ENCODE measurements at regions not wholly inside any gene's neighbourhood (a gene's known extent, or its start where the extent isn't known, plus 50 kb on each side); places are given as distances from the start of the nearest gene placed in this dataset.

DNA sequence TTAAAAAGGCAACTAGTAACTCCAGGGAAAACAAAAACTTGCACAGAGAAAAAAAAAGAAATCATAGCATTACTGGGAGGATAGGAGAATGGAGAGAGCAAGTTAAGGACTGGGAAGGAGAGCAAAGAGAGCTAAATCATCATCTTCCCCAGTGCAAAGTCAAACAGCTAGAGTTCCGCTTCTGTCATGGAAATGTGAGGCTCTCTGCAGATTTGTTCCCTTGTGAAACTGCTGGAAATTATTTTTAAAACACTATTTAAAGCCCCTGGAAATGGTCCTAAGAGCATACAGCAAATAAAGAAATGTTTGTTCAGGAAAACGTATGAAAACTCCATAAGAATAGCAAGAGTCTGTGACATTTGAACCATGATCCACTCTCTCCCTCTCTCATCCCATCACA is 64.6 kb downstream of the CAMK2N1 start:
- Histone ChIP-seq H3K9ac (ENCODE audit: low read depth in 1 of 2, low read length in 2 of 2) (no peak overlapping the region), H3K27ac (ENCODE audit: low read depth in 1 of 2, low read length in 2 of 2) (no peak overlapping the region), H3K36me3 (ENCODE audit: control insufficient read depth in 4 of 4, insufficient read depth in 3 of 4, low read depth in 1 of 4, low read length in 3 of 4) (no peaks in the 10 kb centered on the region), H3K9me3 (ENCODE audit: control insufficient read depth in 4 of 4, low read length in 3 of 4) (peaks cover 0 to 16% (median 2%) of the 10 kb centered on the region in 4 donors), H3K4me3 (ENCODE audit: low read depth in 1 of 3, low read length in 3 of 3) (no peak overlapping the region), H3K27me3 (ENCODE audit: control insufficient read depth in 4 of 4, insufficient read depth in 4 of 4, low read length in 3 of 4) (peaks cover 0 to 7% (median 1%) of the 10 kb centered on the region in 4 donors), H3K4me1 (ENCODE audit: control insufficient read depth in 4 of 4, insufficient read depth in 4 of 4, low read length in 3 of 4) (no peaks in the 10 kb centered on the region)
- TF ChIP-seq TAF1 (conservative IDR thresholded peaks at IDR 0.05) (no peak), NR2F2 (IDR thresholded peaks at IDR 0.05) (no peak), YY1 (IDR thresholded peaks at IDR 0.05) (no peak), SP1 (IDR thresholded peaks at IDR 0.05) (no peak), GABPA (IDR thresholded peaks at IDR 0.05 in 1 of 2, conservative IDR thresholded peaks at IDR 0.05 in 1 of 2) (no peak), HNF4A (conservative IDR thresholded peaks at IDR 0.05) (no peak), HNF4G (IDR thresholded peaks at IDR 0.05) (no peak), FOXA2 (IDR thresholded peaks at IDR 0.05) (no peak), FOXA1 (IDR thresholded peaks at IDR 0.05) (no peak), RAD21 (IDR thresholded peaks at IDR 0.05) (no peak), JUND (IDR thresholded peaks at IDR 0.05) (no peak), RXRA (IDR thresholded peaks at IDR 0.05) (no peak), EGR1 (IDR thresholded peaks at IDR 0.05; ENCODE audit: low read depth in 2 of 2) (no peak)
- TF ChIP-seq, protein P1, sequence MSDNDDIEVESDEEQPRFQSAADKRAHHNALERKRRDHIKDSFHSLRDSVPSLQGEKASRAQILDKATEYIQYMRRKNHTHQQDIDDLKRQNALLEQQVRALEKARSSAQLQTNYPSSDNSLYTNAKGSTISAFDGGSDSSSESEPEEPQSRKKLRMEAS (IDR thresholded peaks at IDR 0.05): no peak
- TF ChIP-seq, protein P2, sequence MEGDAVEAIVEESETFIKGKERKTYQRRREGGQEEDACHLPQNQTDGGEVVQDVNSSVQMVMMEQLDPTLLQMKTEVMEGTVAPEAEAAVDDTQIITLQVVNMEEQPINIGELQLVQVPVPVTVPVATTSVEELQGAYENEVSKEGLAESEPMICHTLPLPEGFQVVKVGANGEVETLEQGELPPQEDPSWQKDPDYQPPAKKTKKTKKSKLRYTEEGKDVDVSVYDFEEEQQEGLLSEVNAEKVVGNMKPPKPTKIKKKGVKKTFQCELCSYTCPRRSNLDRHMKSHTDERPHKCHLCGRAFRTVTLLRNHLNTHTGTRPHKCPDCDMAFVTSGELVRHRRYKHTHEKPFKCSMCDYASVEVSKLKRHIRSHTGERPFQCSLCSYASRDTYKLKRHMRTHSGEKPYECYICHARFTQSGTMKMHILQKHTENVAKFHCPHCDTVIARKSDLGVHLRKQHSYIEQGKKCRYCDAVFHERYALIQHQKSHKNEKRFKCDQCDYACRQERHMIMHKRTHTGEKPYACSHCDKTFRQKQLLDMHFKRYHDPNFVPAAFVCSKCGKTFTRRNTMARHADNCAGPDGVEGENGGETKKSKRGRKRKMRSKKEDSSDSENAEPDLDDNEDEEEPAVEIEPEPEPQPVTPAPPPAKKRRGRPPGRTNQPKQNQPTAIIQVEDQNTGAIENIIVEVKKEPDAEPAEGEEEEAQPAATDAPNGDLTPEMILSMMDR (IDR thresholded peaks at IDR 0.05; ENCODE audit: low read depth, low read length, missing input control): no peak
- TF ChIP-seq, protein P3, sequence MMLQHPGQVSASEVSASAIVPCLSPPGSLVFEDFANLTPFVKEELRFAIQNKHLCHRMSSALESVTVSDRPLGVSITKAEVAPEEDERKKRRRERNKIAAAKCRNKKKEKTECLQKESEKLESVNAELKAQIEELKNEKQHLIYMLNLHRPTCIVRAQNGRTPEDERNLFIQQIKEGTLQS (IDR thresholded peaks at IDR 0.05): no peak
- TF ChIP-seq, protein P4, sequence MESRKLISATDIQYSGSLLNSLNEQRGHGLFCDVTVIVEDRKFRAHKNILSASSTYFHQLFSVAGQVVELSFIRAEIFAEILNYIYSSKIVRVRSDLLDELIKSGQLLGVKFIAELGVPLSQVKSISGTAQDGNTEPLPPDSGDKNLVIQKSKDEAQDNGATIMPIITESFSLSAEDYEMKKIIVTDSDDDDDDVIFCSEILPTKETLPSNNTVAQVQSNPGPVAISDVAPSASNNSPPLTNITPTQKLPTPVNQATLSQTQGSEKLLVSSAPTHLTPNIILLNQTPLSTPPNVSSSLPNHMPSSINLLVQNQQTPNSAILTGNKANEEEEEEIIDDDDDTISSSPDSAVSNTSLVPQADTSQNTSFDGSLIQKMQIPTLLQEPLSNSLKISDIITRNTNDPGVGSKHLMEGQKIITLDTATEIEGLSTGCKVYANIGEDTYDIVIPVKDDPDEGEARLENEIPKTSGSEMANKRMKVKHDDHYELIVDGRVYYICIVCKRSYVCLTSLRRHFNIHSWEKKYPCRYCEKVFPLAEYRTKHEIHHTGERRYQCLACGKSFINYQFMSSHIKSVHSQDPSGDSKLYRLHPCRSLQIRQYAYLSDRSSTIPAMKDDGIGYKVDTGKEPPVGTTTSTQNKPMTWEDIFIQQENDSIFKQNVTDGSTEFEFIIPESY (IDR thresholded peaks at IDR 0.05): no peak
- TF ChIP-seq, protein P5, sequence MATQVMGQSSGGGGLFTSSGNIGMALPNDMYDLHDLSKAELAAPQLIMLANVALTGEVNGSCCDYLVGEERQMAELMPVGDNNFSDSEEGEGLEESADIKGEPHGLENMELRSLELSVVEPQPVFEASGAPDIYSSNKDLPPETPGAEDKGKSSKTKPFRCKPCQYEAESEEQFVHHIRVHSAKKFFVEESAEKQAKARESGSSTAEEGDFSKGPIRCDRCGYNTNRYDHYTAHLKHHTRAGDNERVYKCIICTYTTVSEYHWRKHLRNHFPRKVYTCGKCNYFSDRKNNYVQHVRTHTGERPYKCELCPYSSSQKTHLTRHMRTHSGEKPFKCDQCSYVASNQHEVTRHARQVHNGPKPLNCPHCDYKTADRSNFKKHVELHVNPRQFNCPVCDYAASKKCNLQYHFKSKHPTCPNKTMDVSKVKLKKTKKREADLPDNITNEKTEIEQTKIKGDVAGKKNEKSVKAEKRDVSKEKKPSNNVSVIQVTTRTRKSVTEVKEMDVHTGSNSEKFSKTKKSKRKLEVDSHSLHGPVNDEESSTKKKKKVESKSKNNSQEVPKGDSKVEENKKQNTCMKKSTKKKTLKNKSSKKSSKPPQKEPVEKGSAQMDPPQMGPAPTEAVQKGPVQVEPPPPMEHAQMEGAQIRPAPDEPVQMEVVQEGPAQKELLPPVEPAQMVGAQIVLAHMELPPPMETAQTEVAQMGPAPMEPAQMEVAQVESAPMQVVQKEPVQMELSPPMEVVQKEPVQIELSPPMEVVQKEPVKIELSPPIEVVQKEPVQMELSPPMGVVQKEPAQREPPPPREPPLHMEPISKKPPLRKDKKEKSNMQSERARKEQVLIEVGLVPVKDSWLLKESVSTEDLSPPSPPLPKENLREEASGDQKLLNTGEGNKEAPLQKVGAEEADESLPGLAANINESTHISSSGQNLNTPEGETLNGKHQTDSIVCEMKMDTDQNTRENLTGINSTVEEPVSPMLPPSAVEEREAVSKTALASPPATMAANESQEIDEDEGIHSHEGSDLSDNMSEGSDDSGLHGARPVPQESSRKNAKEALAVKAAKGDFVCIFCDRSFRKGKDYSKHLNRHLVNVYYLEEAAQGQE (IDR thresholded peaks at IDR 0.05): no peak
- 65% methylated on average over 2 of the region's 2 CpGs for WGBS
- DNase-seq (ENCODE audit: low spot score): no peak

All from liver (tissue), 8 donors.